ENCODE measurements at regions not wholly inside any gene's neighbourhood (a gene's known extent, or its start where the extent isn't known, plus 50 kb on each side); places are given as distances from the start of the nearest gene placed in this dataset.

GRCh38 chr5:35456506-35456905, 161.2 kb upstream of the SPEF2 start:
- H2AFZ ChIP-seq (ENCODE audit: low read length), result no peak overlapping the region
- no peak overlapping the region for H3K4me3 ChIP-seq (ENCODE audit: low read length)
- H4K20me1 ChIP-seq (ENCODE audit: low read length), result no peaks in the 10 kb centered on the region
- intact Hi-C loops (cut with micrococcal nuclease), result no loop called here
- no TSS peak for BruUV-seq (replicated peaks)
- no peak overlapping the region for H3K9ac ChIP-seq (ENCODE audit: low read length)
- no peaks in the 10 kb centered on the region for H3K36me3 ChIP-seq (ENCODE audit: low read depth, low read length)
- peaks cover 20% of the 10 kb centered on the region; the same call in 1 of the 2 replicates for H3K27me3 ChIP-seq (ENCODE audit: low read length)
- ChIA-PET POLR2A (ENCODE audit: unreplicated experiment) (no interaction called here), CTCF (no interaction called here)
- H3K9me3 ChIP-seq (ENCODE audit: low read length), result no peaks in the 10 kb centered on the region
- no peaks in the 10 kb centered on the region for H3K4me1 ChIP-seq (ENCODE audit: insufficient read depth, low read length)
- DNase-seq (no peak), ATAC-seq (no peak)
- H3K9me2 ChIP-seq (replicated peaks; ENCODE audit: low read length), result no peaks in the 10 kb centered on the region
- TF ChIP-seq, protein P1, sequence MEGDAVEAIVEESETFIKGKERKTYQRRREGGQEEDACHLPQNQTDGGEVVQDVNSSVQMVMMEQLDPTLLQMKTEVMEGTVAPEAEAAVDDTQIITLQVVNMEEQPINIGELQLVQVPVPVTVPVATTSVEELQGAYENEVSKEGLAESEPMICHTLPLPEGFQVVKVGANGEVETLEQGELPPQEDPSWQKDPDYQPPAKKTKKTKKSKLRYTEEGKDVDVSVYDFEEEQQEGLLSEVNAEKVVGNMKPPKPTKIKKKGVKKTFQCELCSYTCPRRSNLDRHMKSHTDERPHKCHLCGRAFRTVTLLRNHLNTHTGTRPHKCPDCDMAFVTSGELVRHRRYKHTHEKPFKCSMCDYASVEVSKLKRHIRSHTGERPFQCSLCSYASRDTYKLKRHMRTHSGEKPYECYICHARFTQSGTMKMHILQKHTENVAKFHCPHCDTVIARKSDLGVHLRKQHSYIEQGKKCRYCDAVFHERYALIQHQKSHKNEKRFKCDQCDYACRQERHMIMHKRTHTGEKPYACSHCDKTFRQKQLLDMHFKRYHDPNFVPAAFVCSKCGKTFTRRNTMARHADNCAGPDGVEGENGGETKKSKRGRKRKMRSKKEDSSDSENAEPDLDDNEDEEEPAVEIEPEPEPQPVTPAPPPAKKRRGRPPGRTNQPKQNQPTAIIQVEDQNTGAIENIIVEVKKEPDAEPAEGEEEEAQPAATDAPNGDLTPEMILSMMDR (conservative IDR thresholded peaks at IDR 0.05; ENCODE audit: low read depth, low read length), result no peak
- TF ChIP-seq EZH2phosphoT487 (IDR thresholded peaks at IDR 0.05; ENCODE audit: borderline replicate concordance, low read length) (no peak), EZH2 (IDR thresholded peaks at IDR 0.05; ENCODE audit: low read length, unreplicated experiment) (no peak)
- H3F3A ChIP-seq (ENCODE audit: low read length, unreplicated experiment), result no peaks in the 10 kb centered on the region
- H3K4me2 ChIP-seq (ENCODE audit: low read length), result no peak overlapping the region
- no peak overlapping the region for H3K27ac ChIP-seq (ENCODE audit: low read length)
- H3K79me2 ChIP-seq (ENCODE audit: low read length), result no peaks in the 10 kb centered on the region

DNA sequence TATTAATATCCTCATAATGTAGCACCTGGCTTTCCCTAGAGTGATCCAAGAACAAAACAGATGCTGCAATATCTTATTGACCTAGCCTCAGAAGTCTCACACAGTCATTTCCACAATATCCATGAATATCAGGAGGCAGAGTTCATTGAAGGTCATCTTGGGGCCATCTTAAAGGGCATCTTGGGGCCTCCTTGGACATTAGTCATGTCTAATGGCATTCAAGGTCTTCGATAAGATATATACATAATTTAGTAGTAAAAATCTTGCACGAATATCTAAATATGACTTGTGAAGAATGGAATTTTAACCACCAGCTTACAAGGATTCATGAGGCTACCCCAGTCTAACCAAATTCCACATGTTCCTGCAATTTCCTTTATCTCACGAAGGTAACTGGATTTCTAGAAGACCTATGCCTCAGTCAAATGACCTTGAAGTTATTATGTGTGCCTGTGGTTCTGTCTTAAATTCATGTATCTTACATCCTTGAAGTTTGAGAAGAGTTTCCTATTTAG, 163.6 kb upstream of the SPEF2 start:
- CTCF ChIA-PET, result no interaction called here
- no peak for ATAC-seq
- H3K4me2 ChIP-seq (ENCODE audit: low read length), result no peak overlapping the region
- no peaks in the 10 kb centered on the region for H3K4me1 ChIP-seq (ENCODE audit: insufficient read depth, low read length)
- no peaks in the 10 kb centered on the region for H3K9me3 ChIP-seq (ENCODE audit: low read length)
- H3K9ac ChIP-seq (ENCODE audit: low read length), result no peak overlapping the region
- intact Hi-C loops (cut with micrococcal nuclease), result no loop called here
- no peak overlapping the region for H3K4me3 ChIP-seq (ENCODE audit: low read length)
- H3K79me2 ChIP-seq (ENCODE audit: low read length), result no peaks in the 10 kb centered on the region
- no peak overlapping the region for H3K27ac ChIP-seq (ENCODE audit: low read length)
- POLR2A ChIA-PET (ENCODE audit: unreplicated experiment), result no interaction called here
- DNase-seq, result no peak
- no peaks in the 10 kb centered on the region for H3K9me2 ChIP-seq (replicated peaks; ENCODE audit: low read length)
- BruUV-seq (replicated peaks), result no TSS peak
- no peaks in the 10 kb centered on the region for H3K36me3 ChIP-seq (ENCODE audit: low read depth, low read length)
- TF ChIP-seq, protein P1 (conservative IDR thresholded peaks at IDR 0.05; ENCODE audit: low read depth, low read length), result no peak
- no peak for TF ChIP-seq EZH2 (IDR thresholded peaks at IDR 0.05; ENCODE audit: low read length, unreplicated experiment)
- TF ChIP-seq EZH2phosphoT487 (IDR thresholded peaks at IDR 0.05; ENCODE audit: borderline replicate concordance, low read length), result no peak
- H3K27me3 ChIP-seq (ENCODE audit: low read length), result no peaks in the 10 kb centered on the region
- no peaks in the 10 kb centered on the region for H3F3A ChIP-seq (ENCODE audit: low read length, unreplicated experiment)
- H2AFZ ChIP-seq (ENCODE audit: low read length), result no peak overlapping the region
- H4K20me1 ChIP-seq (ENCODE audit: low read length), result no peaks in the 10 kb centered on the region

DNA sequence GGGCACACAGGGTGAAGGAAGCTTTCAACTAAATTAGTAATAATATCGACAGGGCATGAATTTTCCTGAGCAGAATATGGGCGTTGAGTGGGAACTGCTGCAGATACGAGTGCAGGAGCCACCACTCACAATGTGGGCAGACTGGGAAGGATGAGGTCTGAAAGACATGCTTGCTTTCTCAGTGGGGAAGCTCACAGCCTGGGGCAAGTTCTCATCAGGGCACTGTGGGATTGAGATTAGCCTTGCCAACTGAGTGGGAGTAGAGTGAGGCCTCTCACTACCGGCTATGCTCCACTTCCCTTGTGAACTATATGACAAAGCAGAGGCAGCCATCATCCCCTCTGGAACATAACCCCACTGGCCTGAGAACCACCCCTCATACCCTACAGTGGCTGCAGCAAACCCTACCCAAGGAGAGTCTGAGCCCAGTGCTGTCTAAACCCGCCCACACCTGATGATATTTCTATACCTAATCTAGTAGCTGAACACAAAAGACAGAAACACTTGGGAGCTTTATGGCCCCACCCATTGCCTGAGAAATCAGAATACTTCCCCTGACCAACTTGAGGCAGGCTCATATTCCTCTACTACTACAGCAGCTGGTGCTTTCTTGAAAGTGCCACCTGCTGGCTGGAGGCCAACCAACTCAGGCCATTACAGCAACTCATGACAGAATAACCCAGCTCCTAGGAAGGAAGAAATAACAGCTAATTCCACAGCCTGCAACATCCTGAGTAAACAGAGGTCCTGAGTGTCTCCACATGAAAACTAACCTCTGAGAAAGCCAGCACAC, 173.7 kb upstream of the SPEF2 start:
- ChIA-PET CTCF (no interaction called here), POLR2A (ENCODE audit: unreplicated experiment) (no interaction called here)
- ATAC-seq (no peak), DNase-seq (no peak)
- H4K20me1 ChIP-seq (ENCODE audit: low read length), result no peaks in the 10 kb centered on the region
- H2AFZ ChIP-seq (ENCODE audit: low read length), result no peak overlapping the region
- no peaks in the 10 kb centered on the region for H3K9me3 ChIP-seq (ENCODE audit: low read length)
- BruUV-seq (replicated peaks), result no TSS peak
- H3K4me3 ChIP-seq (ENCODE audit: low read length), result no peak overlapping the region
- no peak overlapping the region for H3K4me2 ChIP-seq (ENCODE audit: low read length)
- H3K4me1 ChIP-seq (ENCODE audit: insufficient read depth, low read length), result no peaks in the 10 kb centered on the region
- no peaks in the 10 kb centered on the region for H3F3A ChIP-seq (ENCODE audit: low read length, unreplicated experiment)
- H3K27ac ChIP-seq (ENCODE audit: low read length), result no peak overlapping the region
- no peaks in the 10 kb centered on the region for H3K79me2 ChIP-seq (ENCODE audit: low read length)
- TF ChIP-seq, protein P1 (conservative IDR thresholded peaks at IDR 0.05; ENCODE audit: low read depth, low read length), result no peak
- TF ChIP-seq EZH2 (IDR thresholded peaks at IDR 0.05; ENCODE audit: low read length, unreplicated experiment), result no peak
- no peak for TF ChIP-seq EZH2phosphoT487 (IDR thresholded peaks at IDR 0.05; ENCODE audit: borderline replicate concordance, low read length)
- intact Hi-C loops (cut with micrococcal nuclease), result no loop called here
- H3K9me2 ChIP-seq (replicated peaks; ENCODE audit: low read length), result no peaks in the 10 kb centered on the region
- no peaks in the 10 kb centered on the region for H3K36me3 ChIP-seq (ENCODE audit: low read depth, low read length)
- H3K27me3 ChIP-seq (ENCODE audit: low read length), result peaks cover 31% of the 10 kb centered on the region
- H3K9ac ChIP-seq (ENCODE audit: low read length), result no peak overlapping the region

All from PC-3 (cell line).